Upper lobe of left lung (tissue), 6 donors: ENCODE measurements at regions not wholly inside any gene's neighbourhood (a gene's known extent, or its start where the extent isn't known, plus 50 kb on each side); places are given as distances from the start of the nearest gene placed in this dataset.
A peak's percentile ranks its signal among the peaks of the same experiment; 100 is the strongest.

Source experiments
- ATAC-seq, 2 donors: fragments of 200-7000 bp; cut with Tn5 transposase; one replicate each; pipeline ENCODE4 v1.9.1; 2022; ENCODE audit warnings: mild to moderate bottlenecking in 2 of 2, moderate library complexity in 2 of 2; ENCODE audit not compliant: low FRiP score in 2 of 2
- DNase-seq, 2 donors: peaks; one replicate each; pipeline ENCODE4 v3.0.0-alpha.2; 2019 to 2020
- H3K27ac ChIP-seq, 4 donors: fragments of 200-600 bp; sonication (generic); one replicate each; pipeline ENCODE4 v1.5.1; 2016 to 2019
- H3K27me3 ChIP-seq, 4 donors: fragments of 200-600 bp; sonication (generic); one replicate each; pipeline ENCODE4 v1.5.1; 2017 to 2019
- H3K36me3 ChIP-seq, 4 donors: fragments of 200-600 bp; sonication (generic); one replicate each; pipeline ENCODE4 v1.5.1; 2016 to 2019
- H3K4me1 ChIP-seq, 4 donors: fragments of 200-600 bp; sonication (generic); one replicate each; pipeline ENCODE4 v1.5.1; 2018 to 2019
- H3K4me3 ChIP-seq, 4 donors: fragments of 200-600 bp; sonication (generic); one replicate each; pipeline ENCODE4 v1.5.1; 2017 to 2019; ENCODE audit warnings: mild to moderate bottlenecking in 2 of 4, moderate library complexity in 1 of 4
- H3K9me3 ChIP-seq, 4 donors: fragments of 200-600 bp; sonication (generic); one replicate each; pipeline ENCODE4 v1.5.1; 2018 to 2019
- CTCF ChIP-seq, 6 experiments: fragments of 450-650 bp in 4 of 6; fragments of 200-600 bp in 2 of 6; sonication (generic) in 2 of 6; IDR thresholded peaks; one replicate each; pipeline ENCODE4 v1.5.1; 2016 to 2019; ENCODE audit warnings: antibody characterized with exemption in 6 of 6
- EP300 ChIP-seq, 4 donors: sonication (generic); formaldehyde crosslinking; IDR thresholded peaks; one replicate each; pipeline ENCODE4 v1.5.1; 2017; ENCODE audit warnings: antibody characterized with exemption in 4 of 4, control low read depth in 2 of 4
- POLR2A ChIP-seq, 4 donors: fragments of 450-650 bp; IDR thresholded peaks; one replicate each; pipeline ENCODE4 v1.5.1; 2016 to 2017; ENCODE audit warnings: antibody characterized with exemption in 4 of 4, mild to moderate bottlenecking in 2 of 4
- POLR2AphosphoS5 ChIP-seq, 2 donors: sonication (generic); formaldehyde crosslinking; IDR thresholded peaks; one replicate each; pipeline ENCODE4 v1.5.1; 2017; ENCODE audit warnings: antibody characterized with exemption in 2 of 2
- WGBS, 2 donors: methylation state at CpG; one replicate each; pipeline ENCODE4 v1.1.5; 2017 to 2018; 5-methylcytosine and 5-hydroxymethylcytosine counted together
- donor health status: DM: no; HTN: no; CAD: no; lungs with moderate emphysema.
- donor health status: DM: no; HTN: yes; CAD: no; lungs with severe emphysema.

- peak overlapping the region in 1 of 4 donors; percentile 37 for H3K27ac ChIP-seq
- 57 to 66% methylated on average over 3 of the region's 3 CpGs for WGBS, 2 donors
- ATAC-seq: peak in 1 of 2 donors; percentile 21
These were observed 107.1 kb downstream of the PALM2AKAP2 start for GRCh38 chr9:109887079-109887478.

DNA sequence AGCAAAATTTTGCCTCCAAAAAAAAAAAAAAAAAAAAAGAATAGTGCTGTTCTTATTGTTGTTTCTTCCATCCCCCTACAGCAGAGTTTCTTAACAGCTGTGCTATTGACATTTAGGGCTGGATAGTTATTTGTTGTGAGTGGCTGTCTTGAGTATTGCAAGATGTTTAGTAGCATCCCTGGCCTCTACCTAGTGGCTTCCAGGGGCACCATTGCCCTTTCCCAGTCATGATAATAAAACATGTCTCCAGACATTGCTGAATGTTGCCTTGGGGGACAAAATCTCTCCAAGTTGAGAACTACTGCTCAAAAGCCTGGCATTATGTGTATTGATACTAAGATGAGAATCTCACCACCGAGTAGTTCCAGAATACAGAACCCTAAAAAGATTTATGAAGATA, 108.7 kb downstream of the PALM2AKAP2 start:
- ATAC-seq: no peak
- Histone ChIP-seq H3K27me3 (no peaks in the 10 kb centered on the region), H3K4me1 (peaks cover 17 to 25% (median 20%) of the 10 kb centered on the region in 4 donors), H3K36me3 (no peaks in the 10 kb centered on the region), H3K27ac (no peak overlapping the region), H3K9me3 (no peaks in the 10 kb centered on the region), H3K4me3 (no peak overlapping the region)
- WGBS, 2 donors: 88 to 92% methylated on average over 1 of the region's 1 CpG
- DNase-seq: no peak
- TF ChIP-seq EP300 (IDR thresholded peaks at IDR 0.05): no peak
- TF ChIP-seq CTCF (IDR thresholded peaks at IDR 0.05): no peak
- TF ChIP-seq POLR2AphosphoS5 (IDR thresholded peaks at IDR 0.05): no peak
- no peak for TF ChIP-seq POLR2A (IDR thresholded peaks at IDR 0.05)

More at GRCh38 chr9:109887079-109887478, 107.1 kb downstream of the PALM2AKAP2 start:
- Histone ChIP-seq H3K4me1 (peaks cover 17 to 22% (median 18%) of the 10 kb centered on the region in 4 donors), H3K36me3 (no peaks in the 10 kb centered on the region), H3K27me3 (no peaks in the 10 kb centered on the region), H3K9me3 (no peaks in the 10 kb centered on the region), H3K4me3 (no peak overlapping the region)
- no peak for DNase-seq
- no peak for TF ChIP-seq EP300 (IDR thresholded peaks at IDR 0.05)
- TF ChIP-seq POLR2A (IDR thresholded peaks at IDR 0.05): no peak
- TF ChIP-seq POLR2AphosphoS5 (IDR thresholded peaks at IDR 0.05): no peak
- TF ChIP-seq CTCF (IDR thresholded peaks at IDR 0.05): no peak

DNA sequence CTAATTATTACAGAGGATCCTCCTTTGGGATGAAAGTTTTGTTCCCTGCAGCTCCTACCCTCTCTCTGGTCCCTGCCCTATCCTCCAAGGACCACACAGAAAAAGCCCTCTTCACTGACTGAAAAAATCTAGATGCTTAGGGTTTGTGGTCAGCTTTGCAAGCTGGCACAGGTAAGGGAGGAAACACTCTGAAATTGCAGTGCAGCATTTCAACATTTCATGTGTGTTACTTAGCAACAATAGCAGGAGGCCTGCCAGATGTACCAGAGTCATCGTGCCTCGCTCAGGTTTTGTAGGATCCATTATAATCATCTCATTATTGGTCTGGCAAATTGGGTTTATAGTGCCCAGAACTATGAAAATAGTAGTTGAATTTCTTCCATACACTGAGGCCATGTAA, 109.5 kb downstream of the PALM2AKAP2 start:
- WGBS, 2 donors: 54 to 84% methylated on average over 2 of the region's 2 CpGs
- H3K27ac ChIP-seq: no peak overlapping the region
- peaks cover 17 to 25% (median 20%) of the 10 kb centered on the region in 4 donors for H3K4me1 ChIP-seq
- DNase-seq (no peak), ATAC-seq (no peak)
- no peak overlapping the region for H3K4me3 ChIP-seq
- H3K27me3 ChIP-seq: no peaks in the 10 kb centered on the region
- no peaks in the 10 kb centered on the region for H3K36me3 ChIP-seq
- H3K9me3 ChIP-seq: no peaks in the 10 kb centered on the region
- TF ChIP-seq CTCF (IDR thresholded peaks at IDR 0.05) (no peak), EP300 (IDR thresholded peaks at IDR 0.05) (no peak), POLR2AphosphoS5 (IDR thresholded peaks at IDR 0.05) (no peak), POLR2A (IDR thresholded peaks at IDR 0.05) (no peak)

DNA sequence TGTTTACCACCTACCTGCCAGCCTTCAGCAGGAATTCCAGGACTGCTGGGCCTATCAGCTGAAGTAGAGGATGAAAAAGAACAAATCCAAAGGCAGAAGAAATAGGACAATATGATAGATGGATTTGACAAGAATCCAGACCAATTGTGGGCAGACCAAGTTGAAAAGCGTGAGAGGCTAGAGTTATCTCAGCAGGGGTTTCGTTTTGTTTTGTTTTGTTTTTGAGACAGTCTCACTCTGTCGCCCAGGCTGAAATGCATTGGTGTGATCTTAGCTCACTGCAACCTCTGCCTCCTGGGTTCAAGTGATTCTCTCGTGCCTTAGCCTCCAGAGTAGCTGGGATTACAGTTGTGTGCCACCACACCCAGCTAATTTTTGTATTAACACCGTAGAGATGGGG, 113.2 kb downstream of the PALM2AKAP2 start:
- Histone ChIP-seq H3K36me3 (no peaks in the 10 kb centered on the region), H3K4me3 (no peak overlapping the region)
- DNase-seq: no peak

GRCh38 chr9:109894473-109894872, 114.5 kb downstream of the PALM2AKAP2 start:
- DNase-seq (no peak), ATAC-seq (no peak)
- 92 to 97% methylated on average over 6 of the region's 6 CpGs for WGBS, 2 donors
- TF ChIP-seq POLR2A (IDR thresholded peaks at IDR 0.05) (no peak), EP300 (IDR thresholded peaks at IDR 0.05) (no peak), POLR2AphosphoS5 (IDR thresholded peaks at IDR 0.05) (no peak), CTCF (IDR thresholded peaks at IDR 0.05) (no peak)
- Histone ChIP-seq H3K4me1 (peaks cover 0 to 5% (median 2%) of the 10 kb centered on the region in 4 donors), H3K36me3 (no peaks in the 10 kb centered on the region), H3K27me3 (no peaks in the 10 kb centered on the region), H3K9me3 (no peaks in the 10 kb centered on the region), H3K27ac (no peak overlapping the region), H3K4me3 (no peak overlapping the region)

More for the DNA sequence above, 113.2 kb downstream of the PALM2AKAP2 start:
- Histone ChIP-seq H3K4me1 (peaks cover 1 to 15% (median 5%) of the 10 kb centered on the region in 4 donors), H3K9me3 (no peaks in the 10 kb centered on the region), H3K27me3 (no peaks in the 10 kb centered on the region), H3K27ac (no peak overlapping the region)
- no peak for ATAC-seq
- no peak for TF ChIP-seq EP300 (IDR thresholded peaks at IDR 0.05)
- 56 to 63% methylated on average over 5 of the region's 5 CpGs for WGBS, 2 donors
